ENCODE measurements at regions not wholly inside any gene's neighbourhood (a gene's known extent, or its start where the extent isn't known, plus 50 kb on each side); places are given as distances from the start of the nearest gene placed in this dataset.

GRCh38 chr12:17661250-17661649 lies 428.7 kb downstream of the RERGL start:
- H4K20me1 ChIP-seq (replicated peaks; ENCODE audit: control insufficient read depth, insufficient read depth, low read length), result no peaks in the 10 kb centered on the region

More at GRCh38 chr12:17661250-17661649, 428.7 kb downstream of the RERGL start:
- H3K9me1 ChIP-seq (ENCODE audit: control insufficient read depth, insufficient read depth, low read length), result no peaks in the 10 kb centered on the region
- ATAC-seq (no peak), DNase-seq (ENCODE audit: extremely low read depth in 1 of 4, low spot score in 3 of 4) (no peak), FAIRE-seq (no peak)
- H2AFZ ChIP-seq (ENCODE audit: low read depth, low read length), result no peak overlapping the region
- no peaks in the 10 kb centered on the region for H3K4me1 ChIP-seq (replicated peaks in 1 of 2; ENCODE audit: control insufficient read depth in 2 of 2, insufficient read depth in 2 of 2, low read length in 2 of 2)
- no peaks in the 10 kb centered on the region for H3K27me3 ChIP-seq (ENCODE audit: control insufficient read depth in 2 of 2, insufficient read depth in 2 of 2, low read length in 2 of 2)
- H3K4me3 ChIP-seq, result no peak overlapping the region
- BruUV-seq (replicated peaks), result no TSS peak
- ChIA-PET POLR2A (no interaction called here), CTCF (ENCODE audit: low intra/inter-chr PET ratio) (no interaction called here)
- H3K79me2 ChIP-seq (ENCODE audit: control insufficient read depth, insufficient read depth, low read length), result no peaks in the 10 kb centered on the region
- no peak for TF ChIP-seq ELF4 (CRISPR knock-in tag; IDR thresholded peaks at IDR 0.05)
- no peak for TF ChIP-seq BRF1 (IDR thresholded peaks at IDR 0.05; ENCODE audit: borderline replicate concordance, extremely low read depth, insufficient read length)
- TF ChIP-seq SMARCA4 (IDR thresholded peaks at IDR 0.05), result no peak
- no peak for TF ChIP-seq CBX3 (IDR thresholded peaks at IDR 0.05; ENCODE audit: borderline replicate concordance in 1 of 2, low read length in 2 of 2)
- TF ChIP-seq SP2 (IDR thresholded peaks at IDR 0.05; ENCODE audit: extremely low read depth, low read depth, low read length, poor library complexity, severe bottlenecking), result no peak
- TF ChIP-seq ZNF407 (IDR thresholded peaks at IDR 0.05; ENCODE audit: low read depth), result no peak
- no peak for TF ChIP-seq CXXC5 (CRISPR knock-in tag; IDR thresholded peaks at IDR 0.05)
- TF ChIP-seq HINFP (tag; conservative IDR thresholded peaks at IDR 0.05; ENCODE audit: low read depth), result no peak
- TF ChIP-seq DNMT1 (IDR thresholded peaks at IDR 0.05), result no peak
- no peak for TF ChIP-seq RCOR1 (IDR thresholded peaks at IDR 0.05; ENCODE audit: borderline replicate concordance in 1 of 2, low read depth in 2 of 2, low read length in 2 of 2)
- no peak for TF ChIP-seq RFX5 (IDR thresholded peaks at IDR 0.05; ENCODE audit: low read depth, low read length)
- TF ChIP-seq PURB (CRISPR knock-in tag; IDR thresholded peaks at IDR 0.05; ENCODE audit: low read depth), result no peak
- TF ChIP-seq ZZZ3 (IDR thresholded peaks at IDR 0.05), result no peak
- in situ Hi-C loops (cut with MboI) (no loop called here), intact Hi-C loops (cut with micrococcal nuclease) (no loop called here)
- no peaks in the 10 kb centered on the region for H3K9me3 ChIP-seq (replicated peaks; ENCODE audit: control insufficient read depth, insufficient read depth, low read depth, low read length)
- H3K36me3 ChIP-seq (ENCODE audit: control insufficient read depth, insufficient read depth, low read length), result no peaks in the 10 kb centered on the region
- H3K9ac ChIP-seq (ENCODE audit: insufficient read depth in 1 of 2, low read depth in 2 of 2, low read length in 2 of 2), result no peak overlapping the region
- no peak overlapping the region for H3K27ac ChIP-seq (ENCODE audit: extremely low read depth, low read depth, low read length)
- no peak overlapping the region for H3K4me2 ChIP-seq (ENCODE audit: insufficient read depth, low read length)
- WGBS (ENCODE audit: insufficient coverage, low coverage, missing lambda C conversion rate), result 0% methylated on average over 1 of the region's 1 CpG

Measured in K562 (cell line).